ENCODE measurements at regions not wholly inside any gene's neighbourhood (a gene's known extent, or its start where the extent isn't known, plus 50 kb on each side); places are given as distances from the start of the nearest gene placed in this dataset.

GRCh38 chr2:60671966-60672365 lies 84.1 kb upstream of the PAPOLG start:
- TF ChIP-seq, protein P1, sequence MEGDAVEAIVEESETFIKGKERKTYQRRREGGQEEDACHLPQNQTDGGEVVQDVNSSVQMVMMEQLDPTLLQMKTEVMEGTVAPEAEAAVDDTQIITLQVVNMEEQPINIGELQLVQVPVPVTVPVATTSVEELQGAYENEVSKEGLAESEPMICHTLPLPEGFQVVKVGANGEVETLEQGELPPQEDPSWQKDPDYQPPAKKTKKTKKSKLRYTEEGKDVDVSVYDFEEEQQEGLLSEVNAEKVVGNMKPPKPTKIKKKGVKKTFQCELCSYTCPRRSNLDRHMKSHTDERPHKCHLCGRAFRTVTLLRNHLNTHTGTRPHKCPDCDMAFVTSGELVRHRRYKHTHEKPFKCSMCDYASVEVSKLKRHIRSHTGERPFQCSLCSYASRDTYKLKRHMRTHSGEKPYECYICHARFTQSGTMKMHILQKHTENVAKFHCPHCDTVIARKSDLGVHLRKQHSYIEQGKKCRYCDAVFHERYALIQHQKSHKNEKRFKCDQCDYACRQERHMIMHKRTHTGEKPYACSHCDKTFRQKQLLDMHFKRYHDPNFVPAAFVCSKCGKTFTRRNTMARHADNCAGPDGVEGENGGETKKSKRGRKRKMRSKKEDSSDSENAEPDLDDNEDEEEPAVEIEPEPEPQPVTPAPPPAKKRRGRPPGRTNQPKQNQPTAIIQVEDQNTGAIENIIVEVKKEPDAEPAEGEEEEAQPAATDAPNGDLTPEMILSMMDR (conservative IDR thresholded peaks at IDR 0.05; ENCODE audit: low read depth in 2 of 2): no peak
- TF ChIP-seq POLR2AphosphoS5 (IDR thresholded peaks at IDR 0.05; ENCODE audit: low read depth): no peak
- no peak for TF ChIP-seq STAT1 (IDR thresholded peaks at IDR 0.05; ENCODE audit: unreplicated experiment)
- TF ChIP-seq EZH2 (IDR thresholded peaks at IDR 0.05; ENCODE audit: low read depth, unreplicated experiment): no peak
- TF ChIP-seq, protein P2, sequence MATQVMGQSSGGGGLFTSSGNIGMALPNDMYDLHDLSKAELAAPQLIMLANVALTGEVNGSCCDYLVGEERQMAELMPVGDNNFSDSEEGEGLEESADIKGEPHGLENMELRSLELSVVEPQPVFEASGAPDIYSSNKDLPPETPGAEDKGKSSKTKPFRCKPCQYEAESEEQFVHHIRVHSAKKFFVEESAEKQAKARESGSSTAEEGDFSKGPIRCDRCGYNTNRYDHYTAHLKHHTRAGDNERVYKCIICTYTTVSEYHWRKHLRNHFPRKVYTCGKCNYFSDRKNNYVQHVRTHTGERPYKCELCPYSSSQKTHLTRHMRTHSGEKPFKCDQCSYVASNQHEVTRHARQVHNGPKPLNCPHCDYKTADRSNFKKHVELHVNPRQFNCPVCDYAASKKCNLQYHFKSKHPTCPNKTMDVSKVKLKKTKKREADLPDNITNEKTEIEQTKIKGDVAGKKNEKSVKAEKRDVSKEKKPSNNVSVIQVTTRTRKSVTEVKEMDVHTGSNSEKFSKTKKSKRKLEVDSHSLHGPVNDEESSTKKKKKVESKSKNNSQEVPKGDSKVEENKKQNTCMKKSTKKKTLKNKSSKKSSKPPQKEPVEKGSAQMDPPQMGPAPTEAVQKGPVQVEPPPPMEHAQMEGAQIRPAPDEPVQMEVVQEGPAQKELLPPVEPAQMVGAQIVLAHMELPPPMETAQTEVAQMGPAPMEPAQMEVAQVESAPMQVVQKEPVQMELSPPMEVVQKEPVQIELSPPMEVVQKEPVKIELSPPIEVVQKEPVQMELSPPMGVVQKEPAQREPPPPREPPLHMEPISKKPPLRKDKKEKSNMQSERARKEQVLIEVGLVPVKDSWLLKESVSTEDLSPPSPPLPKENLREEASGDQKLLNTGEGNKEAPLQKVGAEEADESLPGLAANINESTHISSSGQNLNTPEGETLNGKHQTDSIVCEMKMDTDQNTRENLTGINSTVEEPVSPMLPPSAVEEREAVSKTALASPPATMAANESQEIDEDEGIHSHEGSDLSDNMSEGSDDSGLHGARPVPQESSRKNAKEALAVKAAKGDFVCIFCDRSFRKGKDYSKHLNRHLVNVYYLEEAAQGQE (IDR thresholded peaks at IDR 0.05; ENCODE audit: unreplicated experiment): no peak
- TF ChIP-seq JUNB (IDR thresholded peaks at IDR 0.05; ENCODE audit: unreplicated experiment): no peak
- no peak for TF ChIP-seq CREB1 (CRISPR knock-in tag; IDR thresholded peaks at IDR 0.05; ENCODE audit: low read depth)
- TF ChIP-seq EZH2phosphoT487 (IDR thresholded peaks at IDR 0.05; ENCODE audit: unreplicated experiment): no peak
- no peak for TF ChIP-seq NANOG (IDR thresholded peaks at IDR 0.05; ENCODE audit: borderline replicate concordance)
- TF ChIP-seq, protein P3, sequence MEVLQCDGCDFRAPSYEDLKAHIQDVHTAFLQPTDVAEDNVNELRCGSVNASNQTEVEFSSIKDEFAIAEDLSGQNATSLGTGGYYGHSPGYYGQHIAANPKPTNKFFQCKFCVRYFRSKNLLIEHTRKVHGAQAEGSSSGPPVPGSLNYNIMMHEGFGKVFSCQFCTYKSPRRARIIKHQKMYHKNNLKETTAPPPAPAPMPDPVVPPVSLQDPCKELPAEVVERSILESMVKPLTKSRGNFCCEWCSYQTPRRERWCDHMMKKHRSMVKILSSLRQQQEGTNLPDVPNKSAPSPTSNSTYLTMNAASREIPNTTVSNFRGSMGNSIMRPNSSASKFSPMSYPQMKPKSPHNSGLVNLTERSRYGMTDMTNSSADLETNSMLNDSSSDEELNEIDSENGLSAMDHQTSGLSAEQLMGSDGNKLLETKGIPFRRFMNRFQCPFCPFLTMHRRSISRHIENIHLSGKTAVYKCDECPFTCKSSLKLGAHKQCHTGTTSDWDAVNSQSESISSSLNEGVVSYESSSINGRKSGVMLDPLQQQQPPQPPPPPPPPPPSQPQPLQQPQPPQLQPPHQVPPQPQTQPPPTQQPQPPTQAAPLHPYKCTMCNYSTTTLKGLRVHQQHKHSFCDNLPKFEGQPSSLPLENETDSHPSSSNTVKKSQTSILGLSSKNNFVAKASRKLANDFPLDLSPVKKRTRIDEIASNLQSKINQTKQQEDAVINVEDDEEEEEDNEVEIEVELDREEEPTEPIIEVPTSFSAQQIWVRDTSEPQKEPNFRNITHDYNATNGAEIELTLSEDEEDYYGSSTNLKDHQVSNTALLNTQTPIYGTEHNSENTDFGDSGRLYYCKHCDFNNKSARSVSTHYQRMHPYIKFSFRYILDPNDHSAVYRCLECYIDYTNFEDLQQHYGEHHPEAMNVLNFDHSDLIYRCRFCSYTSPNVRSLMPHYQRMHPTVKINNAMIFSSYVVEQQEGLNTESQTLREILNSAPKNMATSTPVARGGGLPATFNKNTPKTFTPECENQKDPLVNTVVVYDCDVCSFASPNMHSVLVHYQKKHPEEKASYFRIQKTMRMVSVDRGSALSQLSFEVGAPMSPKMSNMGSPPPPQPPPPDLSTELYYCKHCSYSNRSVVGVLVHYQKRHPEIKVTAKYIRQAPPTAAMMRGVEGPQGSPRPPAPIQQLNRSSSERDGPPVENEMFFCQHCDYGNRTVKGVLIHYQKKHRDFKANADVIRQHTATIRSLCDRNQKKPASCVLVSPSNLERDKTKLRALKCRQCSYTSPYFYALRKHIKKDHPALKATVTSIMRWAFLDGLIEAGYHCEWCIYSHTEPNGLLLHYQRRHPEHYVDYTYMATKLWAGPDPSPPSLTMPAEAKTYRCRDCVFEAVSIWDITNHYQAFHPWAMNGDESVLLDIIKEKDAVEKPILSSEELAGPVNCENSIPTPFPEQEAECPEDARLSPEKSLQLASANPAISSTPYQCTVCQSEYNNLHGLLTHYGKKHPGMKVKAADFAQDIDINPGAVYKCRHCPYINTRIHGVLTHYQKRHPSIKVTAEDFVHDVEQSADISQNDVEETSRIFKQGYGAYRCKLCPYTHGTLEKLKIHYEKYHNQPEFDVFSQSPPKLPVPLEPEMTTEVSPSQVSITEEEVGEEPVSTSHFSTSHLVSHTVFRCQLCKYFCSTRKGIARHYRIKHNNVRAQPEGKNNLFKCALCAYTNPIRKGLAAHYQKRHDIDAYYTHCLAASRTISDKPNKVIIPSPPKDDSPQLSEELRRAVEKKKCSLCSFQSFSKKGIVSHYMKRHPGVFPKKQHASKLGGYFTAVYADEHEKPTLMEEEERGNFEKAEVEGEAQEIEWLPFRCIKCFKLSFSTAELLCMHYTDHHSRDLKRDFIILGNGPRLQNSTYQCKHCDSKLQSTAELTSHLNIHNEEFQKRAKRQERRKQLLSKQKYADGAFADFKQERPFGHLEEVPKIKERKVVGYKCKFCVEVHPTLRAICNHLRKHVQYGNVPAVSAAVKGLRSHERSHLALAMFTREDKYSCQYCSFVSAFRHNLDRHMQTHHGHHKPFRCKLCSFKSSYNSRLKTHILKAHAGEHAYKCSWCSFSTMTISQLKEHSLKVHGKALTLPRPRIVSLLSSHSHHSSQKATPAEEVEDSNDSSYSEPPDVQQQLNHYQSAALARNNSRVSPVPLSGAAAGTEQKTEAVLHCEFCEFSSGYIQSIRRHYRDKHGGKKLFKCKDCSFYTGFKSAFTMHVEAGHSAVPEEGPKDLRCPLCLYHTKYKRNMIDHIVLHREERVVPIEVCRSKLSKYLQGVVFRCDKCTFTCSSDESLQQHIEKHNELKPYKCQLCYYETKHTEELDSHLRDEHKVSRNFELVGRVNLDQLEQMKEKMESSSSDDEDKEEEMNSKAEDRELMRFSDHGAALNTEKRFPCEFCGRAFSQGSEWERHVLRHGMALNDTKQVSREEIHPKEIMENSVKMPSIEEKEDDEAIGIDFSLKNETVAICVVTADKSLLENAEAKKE (CRISPR knock-in tag; IDR thresholded peaks at IDR 0.05): no peak
- TF ChIP-seq, protein P4, sequence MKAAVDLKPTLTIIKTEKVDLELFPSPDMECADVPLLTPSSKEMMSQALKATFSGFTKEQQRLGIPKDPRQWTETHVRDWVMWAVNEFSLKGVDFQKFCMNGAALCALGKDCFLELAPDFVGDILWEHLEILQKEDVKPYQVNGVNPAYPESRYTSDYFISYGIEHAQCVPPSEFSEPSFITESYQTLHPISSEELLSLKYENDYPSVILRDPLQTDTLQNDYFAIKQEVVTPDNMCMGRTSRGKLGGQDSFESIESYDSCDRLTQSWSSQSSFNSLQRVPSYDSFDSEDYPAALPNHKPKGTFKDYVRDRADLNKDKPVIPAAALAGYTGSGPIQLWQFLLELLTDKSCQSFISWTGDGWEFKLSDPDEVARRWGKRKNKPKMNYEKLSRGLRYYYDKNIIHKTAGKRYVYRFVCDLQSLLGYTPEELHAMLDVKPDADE (IDR thresholded peaks at IDR 0.05): no peak
- no peak for TF ChIP-seq ZNF331 (CRISPR knock-in tag; IDR thresholded peaks at IDR 0.05; ENCODE audit: low read depth)
